Colonic mucosa (tissue), 4 donors: ENCODE measurements at regions not wholly inside any gene's neighbourhood (a gene's known extent, or its start where the extent isn't known, plus 50 kb on each side); places are given as distances from the start of the nearest gene placed in this dataset.
"Not testable (repeated sequence)": the region's sequence is repeated elsewhere in the genome, so short reads cannot be mapped to it uniquely, and the experiment has no call there.

Experiments
- DNase-seq: peaks from one replicate; pipeline ENCODE4 v3.0.0-alpha.2; 2020
- H3K27ac ChIP-seq: fragments of 200-600 bp; one replicate; pipeline ENCODE4 v1.8.0; 2021
- H3K27me3 ChIP-seq: fragments of 200-600 bp; one replicate; pipeline ENCODE4 v1.8.0; 2021
- H3K36me3 ChIP-seq: fragments of 200-600 bp; one replicate; pipeline ENCODE4 v1.8.0; 2021
- H3K4me1 ChIP-seq: fragments of 200-600 bp; one replicate; pipeline ENCODE4 v1.8.0; 2021; ENCODE audit warnings: mild to moderate bottlenecking
- H3K4me3 ChIP-seq: fragments of 200-600 bp; one replicate; pipeline ENCODE4 v1.8.0; 2021
- H3K9ac ChIP-seq, 2 donors: one replicate each; pipeline ENCODE4 v1.7.0; 2013; ENCODE audit warnings: control low read depth in 2 of 2, low read depth in 2 of 2, low read length in 2 of 2
- H3K9me3 ChIP-seq: fragments of 200-600 bp; one replicate; pipeline ENCODE4 v1.8.0; 2021
- intact Hi-C: fragments of 100-400 bp; cut with DNase I; formaldehyde crosslinking; loops from one replicate; pipeline ENCODE4 v1.14.1; 2022
- TF ChIP-seq, protein P1 (sequence below): fragments of 200-600 bp; IDR thresholded peaks from one replicate; pipeline ENCODE4 v1.8.0; 2022; ENCODE audit warnings: antibody characterized with exemption, mild to moderate bottlenecking
- donor health status: healthy.
- donor health status: DM: no; HTN: no; CAD: no.
- donor health status: DM: no; HTN: no; CAD: no.

DNA sequence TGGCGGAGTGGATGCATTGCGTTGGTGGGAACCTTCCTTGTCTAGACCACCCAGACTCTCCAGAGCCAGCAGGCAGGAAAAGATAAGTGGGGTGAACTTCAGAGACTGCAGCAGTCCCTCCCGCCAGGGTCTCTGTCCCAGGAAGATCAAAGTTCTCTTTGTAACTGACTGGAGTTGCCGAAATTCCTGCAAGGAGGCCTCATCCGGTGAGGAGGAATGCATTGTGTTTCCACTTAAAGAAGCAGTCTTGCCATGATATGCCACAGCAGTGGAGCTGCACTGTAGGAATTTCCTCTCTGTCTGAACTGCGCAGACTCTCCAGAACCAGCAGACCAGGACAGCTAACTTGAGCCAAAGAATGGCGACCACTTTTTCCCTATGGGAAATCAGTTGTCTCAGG, 1190.4 kb downstream of the TECRL start:
- no peaks in the 10 kb centered on the region for H3K4me1 ChIP-seq
- no peaks in the 10 kb centered on the region for H3K9me3 ChIP-seq
- H3K9ac ChIP-seq: no peak overlapping the region
- intact Hi-C loops: no loop called here
- H3K36me3 ChIP-seq: no peaks in the 10 kb centered on the region
- H3K27ac ChIP-seq: no peak overlapping the region
- no peak for DNase-seq
- H3K27me3 ChIP-seq: no peaks in the 10 kb centered on the region
- TF ChIP-seq, protein P1, sequence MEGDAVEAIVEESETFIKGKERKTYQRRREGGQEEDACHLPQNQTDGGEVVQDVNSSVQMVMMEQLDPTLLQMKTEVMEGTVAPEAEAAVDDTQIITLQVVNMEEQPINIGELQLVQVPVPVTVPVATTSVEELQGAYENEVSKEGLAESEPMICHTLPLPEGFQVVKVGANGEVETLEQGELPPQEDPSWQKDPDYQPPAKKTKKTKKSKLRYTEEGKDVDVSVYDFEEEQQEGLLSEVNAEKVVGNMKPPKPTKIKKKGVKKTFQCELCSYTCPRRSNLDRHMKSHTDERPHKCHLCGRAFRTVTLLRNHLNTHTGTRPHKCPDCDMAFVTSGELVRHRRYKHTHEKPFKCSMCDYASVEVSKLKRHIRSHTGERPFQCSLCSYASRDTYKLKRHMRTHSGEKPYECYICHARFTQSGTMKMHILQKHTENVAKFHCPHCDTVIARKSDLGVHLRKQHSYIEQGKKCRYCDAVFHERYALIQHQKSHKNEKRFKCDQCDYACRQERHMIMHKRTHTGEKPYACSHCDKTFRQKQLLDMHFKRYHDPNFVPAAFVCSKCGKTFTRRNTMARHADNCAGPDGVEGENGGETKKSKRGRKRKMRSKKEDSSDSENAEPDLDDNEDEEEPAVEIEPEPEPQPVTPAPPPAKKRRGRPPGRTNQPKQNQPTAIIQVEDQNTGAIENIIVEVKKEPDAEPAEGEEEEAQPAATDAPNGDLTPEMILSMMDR: no peak
- H3K4me3 ChIP-seq: no peak overlapping the region

DNA sequence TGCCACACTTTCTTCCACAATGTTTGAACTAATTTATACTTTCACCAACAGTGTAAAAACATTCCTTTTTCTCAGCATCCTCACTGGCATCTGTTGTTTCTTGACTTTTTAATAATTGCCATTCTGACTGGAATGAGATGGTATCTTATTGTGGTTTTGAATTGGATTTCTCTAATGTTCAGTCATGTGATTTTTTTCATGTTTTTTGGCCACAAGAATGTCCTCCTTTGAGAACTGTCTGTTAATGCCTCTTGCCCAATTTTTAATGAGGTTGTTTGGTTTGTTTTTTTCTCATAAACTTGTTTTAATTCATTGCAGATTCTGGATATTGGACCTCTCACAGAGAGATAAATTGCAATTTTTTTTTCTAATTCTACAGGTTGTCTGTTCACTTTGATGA, 1195.2 kb downstream of the TECRL start:
- no peaks in the 10 kb centered on the region for H3K4me1 ChIP-seq
- intact Hi-C loops: no loop called here
- no peaks in the 10 kb centered on the region for H3K27me3 ChIP-seq
- no peak overlapping the region for H3K9ac ChIP-seq
- H3K27ac ChIP-seq: no peak overlapping the region
- H3K4me3 ChIP-seq: no peak overlapping the region
- DNase-seq: no peak
- TF ChIP-seq, protein P1: no peak
- H3K9me3 ChIP-seq: no peaks in the 10 kb centered on the region
- no peaks in the 10 kb centered on the region for H3K36me3 ChIP-seq

DNA sequence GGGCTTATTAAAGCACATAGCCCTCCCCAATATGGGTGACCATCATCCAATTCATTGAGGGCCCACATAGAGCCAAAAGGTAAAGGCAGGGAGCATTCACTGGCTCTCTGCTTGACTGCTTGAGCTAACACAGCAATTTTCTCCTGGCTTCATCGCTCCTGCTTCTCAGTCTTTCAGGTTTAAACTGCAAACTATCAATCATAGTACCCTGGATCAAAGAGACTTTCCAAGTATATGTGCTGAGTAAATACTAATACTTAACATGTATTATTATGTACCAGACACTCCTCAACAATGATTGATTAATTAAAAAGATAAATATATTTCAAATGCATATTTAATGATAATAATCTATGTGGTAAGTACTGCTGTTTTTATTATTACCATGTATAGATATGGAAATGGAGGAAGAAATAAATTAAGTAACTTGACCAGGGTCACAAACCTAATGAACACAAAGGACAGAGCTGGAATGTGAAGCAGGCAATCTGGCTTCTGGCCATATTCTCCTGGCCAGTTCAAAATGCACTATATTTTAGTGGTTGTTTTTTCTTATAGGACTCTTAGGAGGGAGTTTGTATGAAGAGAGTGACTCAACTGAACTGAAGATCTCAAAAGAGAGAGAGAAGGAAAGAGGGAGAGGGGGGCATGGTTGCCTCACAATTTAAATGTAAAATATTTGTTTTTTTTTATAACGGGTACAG, 1197.3 kb downstream of the TECRL start:
- no peak overlapping the region for H3K27ac ChIP-seq
- TF ChIP-seq, protein P1: no peak
- no peak overlapping the region for H3K9ac ChIP-seq
- H3K4me3 ChIP-seq: no peak overlapping the region
- no peaks in the 10 kb centered on the region for H3K4me1 ChIP-seq
- H3K9me3 ChIP-seq: no peaks in the 10 kb centered on the region
- no peaks in the 10 kb centered on the region for H3K36me3 ChIP-seq
- no peaks in the 10 kb centered on the region for H3K27me3 ChIP-seq
- intact Hi-C loops: no loop called here
- no peak for DNase-seq

DNA sequence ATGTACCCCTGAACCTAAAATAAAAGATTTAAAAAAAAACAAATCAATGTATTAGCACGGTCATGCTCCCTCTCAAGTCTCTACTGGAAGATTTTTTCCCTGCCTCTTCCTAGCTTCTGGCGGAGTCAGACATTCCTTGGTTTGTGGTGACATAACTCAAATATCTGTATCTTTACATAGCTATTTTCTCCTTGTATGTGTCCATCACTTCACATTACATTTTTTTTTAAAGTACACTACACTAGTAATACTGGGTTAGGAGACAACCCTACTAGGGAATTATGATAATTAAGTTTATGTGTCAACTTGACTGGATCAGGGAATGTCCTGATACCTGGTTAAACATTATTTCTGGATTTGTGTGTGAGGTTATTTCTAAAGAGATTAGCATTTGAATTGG, 1197.9 kb downstream of the TECRL start:
- no peak for DNase-seq
- Histone ChIP-seq H3K27ac (no peak overlapping the region), H3K9me3 (no peaks in the 10 kb centered on the region), H3K9ac (no peak overlapping the region), H3K36me3 (no peaks in the 10 kb centered on the region), H3K27me3 (no peaks in the 10 kb centered on the region), H3K4me1 (no peaks in the 10 kb centered on the region), H3K4me3 (no peak overlapping the region)
- TF ChIP-seq, protein P1: no peak
- intact Hi-C loops: no loop called here

DNA sequence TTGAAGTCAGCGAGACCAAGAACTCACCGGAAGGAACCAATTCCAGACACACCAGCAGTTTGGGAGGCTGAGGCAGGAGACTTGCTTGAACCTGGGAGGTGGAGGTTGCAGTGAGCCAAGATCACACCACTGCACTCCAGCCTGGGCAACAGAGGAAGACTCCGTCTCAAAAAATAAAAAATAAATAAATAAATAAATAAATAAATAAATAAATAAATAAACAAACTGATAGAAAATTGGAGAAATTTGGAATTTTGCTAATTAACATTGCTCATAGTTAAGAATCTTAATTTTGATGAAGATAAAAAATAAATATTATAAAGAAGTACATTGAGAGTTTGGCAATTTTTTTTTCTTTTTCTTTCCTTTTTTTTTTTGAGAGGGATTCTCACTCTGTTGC, 1216.2 kb downstream of the TECRL start:
- H3K9ac ChIP-seq, H3K4me3 ChIP-seq, H3K36me3 ChIP-seq, H3K27me3 ChIP-seq, DNase-seq, H3K27ac ChIP-seq, intact Hi-C loops, H3K9me3 ChIP-seq, H3K4me1 ChIP-seq: not testable (repeated sequence)

DNA sequence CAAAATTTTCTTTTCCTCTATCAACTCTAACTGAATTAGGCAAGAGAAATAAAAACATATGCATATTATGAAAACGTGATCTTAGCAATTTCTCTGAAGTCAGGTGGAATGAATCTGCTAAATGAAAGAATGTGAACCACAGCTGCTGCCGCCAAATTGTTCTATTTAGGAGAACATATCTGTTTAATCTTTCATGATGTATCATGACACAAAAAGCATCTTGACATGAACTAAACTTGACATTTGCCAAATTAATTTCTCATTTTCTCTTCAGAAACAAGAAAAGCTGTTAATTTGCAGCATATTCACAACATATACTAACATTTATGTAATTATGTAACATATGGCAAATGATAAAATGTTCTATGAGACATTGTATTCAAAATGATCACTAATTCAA, 1237.9 kb downstream of the TECRL start:
- no peak overlapping the region for H3K9ac ChIP-seq
- intact Hi-C loops: no loop called here
- H3K9me3 ChIP-seq: peaks cover 3% of the 10 kb centered on the region
- H3K4me1 ChIP-seq: no peaks in the 10 kb centered on the region
- H3K4me3 ChIP-seq: no peak overlapping the region
- no peaks in the 10 kb centered on the region for H3K36me3 ChIP-seq
- H3K27me3 ChIP-seq: no peaks in the 10 kb centered on the region
- no peak overlapping the region for H3K27ac ChIP-seq
- TF ChIP-seq, protein P1: no peak
- no peak for DNase-seq
